HL-60 (cell line): ENCODE measurements at regions not wholly inside any gene's neighbourhood (a gene's known extent, or its start where the extent isn't known, plus 50 kb on each side); places are given as distances from the start of the nearest gene placed in this dataset.

Source experiments
- CTCF ChIP-seq: IDR thresholded peaks from one replicate; pipeline ENCODE4 v1.5.1; 2011; ENCODE audit warnings: low read length, control low read depth, inconsistent platforms; ENCODE audit not compliant: insufficient read depth
- REST ChIP-seq: IDR thresholded peaks from 2 replicates; pipeline ENCODE4 v1.6.1; 2012; ENCODE audit warnings: low read depth; ENCODE audit not compliant: insufficient replicate concordance

- no peak for TF ChIP-seq CTCF
- no peak for TF ChIP-seq REST
Observed at GRCh38 chr4:59772641-59773139, 1427.4 kb upstream of the ADGRL3 start.
